ENCODE measurements at regions not wholly inside any gene's neighbourhood (a gene's known extent, or its start where the extent isn't known, plus 50 kb on each side); places are given as distances from the start of the nearest gene placed in this dataset.

- TF ChIP-seq ZNF558 (tag by site-specific recombination; IDR thresholded peaks at IDR 0.05) (no peak), ZNF174 (tag by site-specific recombination; IDR thresholded peaks at IDR 0.05) (no peak), ZFP41 (tag by site-specific recombination; IDR thresholded peaks at IDR 0.05; ENCODE audit: borderline replicate concordance) (no peak), ZNF580 (tag by site-specific recombination; IDR thresholded peaks at IDR 0.05) (no peak), ZNF292 (tag by site-specific recombination; IDR thresholded peaks at IDR 0.05; ENCODE audit: borderline replicate concordance, low read depth) (no peak), ZNF24 (tag by site-specific recombination; IDR thresholded peaks at IDR 0.05) (no peak), ZNF677 (tag by site-specific recombination; IDR thresholded peaks at IDR 0.05) (no peak), ZNF302 (tag by site-specific recombination; IDR thresholded peaks at IDR 0.05; ENCODE audit: low read depth) (no peak), ZNF626 (tag by site-specific recombination; IDR thresholded peaks at IDR 0.05) (no peak), KLF1 (tag by site-specific recombination; IDR thresholded peaks at IDR 0.05) (no peak), KLF16 (tag by site-specific recombination; IDR thresholded peaks at IDR 0.05) (no peak), ZNF555 (tag by site-specific recombination; conservative IDR thresholded peaks at IDR 0.05) (no peak)
- TF ChIP-seq, protein P1, sequence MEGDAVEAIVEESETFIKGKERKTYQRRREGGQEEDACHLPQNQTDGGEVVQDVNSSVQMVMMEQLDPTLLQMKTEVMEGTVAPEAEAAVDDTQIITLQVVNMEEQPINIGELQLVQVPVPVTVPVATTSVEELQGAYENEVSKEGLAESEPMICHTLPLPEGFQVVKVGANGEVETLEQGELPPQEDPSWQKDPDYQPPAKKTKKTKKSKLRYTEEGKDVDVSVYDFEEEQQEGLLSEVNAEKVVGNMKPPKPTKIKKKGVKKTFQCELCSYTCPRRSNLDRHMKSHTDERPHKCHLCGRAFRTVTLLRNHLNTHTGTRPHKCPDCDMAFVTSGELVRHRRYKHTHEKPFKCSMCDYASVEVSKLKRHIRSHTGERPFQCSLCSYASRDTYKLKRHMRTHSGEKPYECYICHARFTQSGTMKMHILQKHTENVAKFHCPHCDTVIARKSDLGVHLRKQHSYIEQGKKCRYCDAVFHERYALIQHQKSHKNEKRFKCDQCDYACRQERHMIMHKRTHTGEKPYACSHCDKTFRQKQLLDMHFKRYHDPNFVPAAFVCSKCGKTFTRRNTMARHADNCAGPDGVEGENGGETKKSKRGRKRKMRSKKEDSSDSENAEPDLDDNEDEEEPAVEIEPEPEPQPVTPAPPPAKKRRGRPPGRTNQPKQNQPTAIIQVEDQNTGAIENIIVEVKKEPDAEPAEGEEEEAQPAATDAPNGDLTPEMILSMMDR (tag by site-specific recombination; IDR thresholded peaks at IDR 0.05) = no peak
- TF ChIP-seq, protein P2, sequence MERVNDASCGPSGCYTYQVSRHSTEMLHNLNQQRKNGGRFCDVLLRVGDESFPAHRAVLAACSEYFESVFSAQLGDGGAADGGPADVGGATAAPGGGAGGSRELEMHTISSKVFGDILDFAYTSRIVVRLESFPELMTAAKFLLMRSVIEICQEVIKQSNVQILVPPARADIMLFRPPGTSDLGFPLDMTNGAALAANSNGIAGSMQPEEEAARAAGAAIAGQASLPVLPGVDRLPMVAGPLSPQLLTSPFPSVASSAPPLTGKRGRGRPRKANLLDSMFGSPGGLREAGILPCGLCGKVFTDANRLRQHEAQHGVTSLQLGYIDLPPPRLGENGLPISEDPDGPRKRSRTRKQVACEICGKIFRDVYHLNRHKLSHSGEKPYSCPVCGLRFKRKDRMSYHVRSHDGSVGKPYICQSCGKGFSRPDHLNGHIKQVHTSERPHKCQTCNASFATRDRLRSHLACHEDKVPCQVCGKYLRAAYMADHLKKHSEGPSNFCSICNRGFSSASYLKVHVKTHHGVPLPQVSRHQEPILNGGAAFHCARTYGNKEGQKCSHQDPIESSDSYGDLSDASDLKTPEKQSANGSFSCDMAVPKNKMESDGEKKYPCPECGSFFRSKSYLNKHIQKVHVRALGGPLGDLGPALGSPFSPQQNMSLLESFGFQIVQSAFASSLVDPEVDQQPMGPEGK (tag by site-specific recombination; IDR thresholded peaks at IDR 0.05) = no peak
These were observed 103.4 kb downstream of the TENT5C start for GRCh38 chr1:117709249-117709691.

All from HEK293 (cell line).